Keratinocyte (primary cell): ENCODE measurements at regions not wholly inside any gene's neighbourhood (a gene's known extent, or its start where the extent isn't known, plus 50 kb on each side); places are given as distances from the start of the nearest gene placed in this dataset.

Source experiments
- EZH2 ChIP-seq: IDR thresholded peaks from one replicate; pipeline ENCODE4 v1.6.1; 2012; ENCODE audit warnings: inconsistent platforms, mild to moderate bottlenecking, low read length, moderate library complexity
- TF ChIP-seq, protein P1 (sequence below), 3 experiments: IDR thresholded peaks in 1 of 3; conservative IDR thresholded peaks in 1 of 3; optimal IDR thresholded peaks in 1 of 3; 2 replicates in 2 of 3; 3 replicates in 1 of 3; pipeline versions ENCODE3 to v1.5.1; 2011; ENCODE audit warnings: low read length in 3 of 3, mild to moderate bottlenecking in 3 of 3, moderate library complexity in 2 of 3, control low read depth in 1 of 3, inconsistent platforms in 1 of 3; ENCODE audit not compliant: insufficient read depth in 2 of 3; ENCODE audit errors: extremely low read depth in 1 of 3

DNA sequence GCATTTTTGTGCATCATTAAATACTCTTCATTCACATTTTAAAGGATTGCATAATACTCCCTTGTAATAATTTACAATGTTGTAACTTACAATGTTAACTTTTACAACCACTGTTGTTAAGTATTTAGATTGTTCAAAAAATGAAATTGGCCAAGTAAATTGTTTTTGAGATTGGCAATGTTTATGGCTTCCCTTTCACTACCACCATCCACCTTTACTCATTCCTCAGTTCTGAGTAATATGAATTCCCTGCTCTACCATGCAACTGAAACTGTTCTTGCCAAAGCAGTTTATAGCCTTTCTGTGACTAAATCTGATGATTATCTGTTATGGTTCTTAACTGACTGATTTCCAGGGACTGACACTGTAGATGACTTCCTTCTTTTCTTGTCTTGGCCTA is 80.5 kb upstream of the TMEM106B start:
- TF ChIP-seq EZH2 = no peak
- TF ChIP-seq, protein P1, sequence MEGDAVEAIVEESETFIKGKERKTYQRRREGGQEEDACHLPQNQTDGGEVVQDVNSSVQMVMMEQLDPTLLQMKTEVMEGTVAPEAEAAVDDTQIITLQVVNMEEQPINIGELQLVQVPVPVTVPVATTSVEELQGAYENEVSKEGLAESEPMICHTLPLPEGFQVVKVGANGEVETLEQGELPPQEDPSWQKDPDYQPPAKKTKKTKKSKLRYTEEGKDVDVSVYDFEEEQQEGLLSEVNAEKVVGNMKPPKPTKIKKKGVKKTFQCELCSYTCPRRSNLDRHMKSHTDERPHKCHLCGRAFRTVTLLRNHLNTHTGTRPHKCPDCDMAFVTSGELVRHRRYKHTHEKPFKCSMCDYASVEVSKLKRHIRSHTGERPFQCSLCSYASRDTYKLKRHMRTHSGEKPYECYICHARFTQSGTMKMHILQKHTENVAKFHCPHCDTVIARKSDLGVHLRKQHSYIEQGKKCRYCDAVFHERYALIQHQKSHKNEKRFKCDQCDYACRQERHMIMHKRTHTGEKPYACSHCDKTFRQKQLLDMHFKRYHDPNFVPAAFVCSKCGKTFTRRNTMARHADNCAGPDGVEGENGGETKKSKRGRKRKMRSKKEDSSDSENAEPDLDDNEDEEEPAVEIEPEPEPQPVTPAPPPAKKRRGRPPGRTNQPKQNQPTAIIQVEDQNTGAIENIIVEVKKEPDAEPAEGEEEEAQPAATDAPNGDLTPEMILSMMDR (optimal IDR thresholded peaks at IDR 0.05 in 1 of 3, IDR thresholded peaks at IDR 0.05 in 1 of 3, conservative IDR thresholded peaks at IDR 0.05 in 1 of 3; ENCODE audit: extremely low read depth in 1 of 3, insufficient read depth in 2 of 3, low read length in 3 of 3) = no peak
